GM12878 (cell line): ENCODE measurements at regions not wholly inside any gene's neighbourhood (a gene's known extent, or its start where the extent isn't known, plus 50 kb on each side); places are given as distances from the start of the nearest gene placed in this dataset.

Experiments used
- NKRF ChIP-seq: fragments of 450-650 bp; conservative IDR thresholded peaks from 2 replicates; pipeline ENCODE4 v1.6.1; 2017; ENCODE audit warnings: mild to moderate bottlenecking, moderate library complexity
- PML ChIP-seq: IDR thresholded peaks from 2 replicates; pipeline ENCODE4 v1.6.1; 2012; ENCODE audit warnings: low read length, inconsistent platforms
- SMAD5 ChIP-seq: IDR thresholded peaks from 2 replicates; pipeline ENCODE4 v1.6.1; 2016; ENCODE audit warnings: antibody characterized with exemption, low read depth
- SMARCA5 ChIP-seq: fragments of 450-650 bp; IDR thresholded peaks from 2 replicates; pipeline ENCODE4 v1.6.1; 2017; ENCODE audit warnings: mild to moderate bottlenecking
- TF ChIP-seq, protein P1 (sequence below): fragments of 450-650 bp; IDR thresholded peaks from 2 replicates; pipeline ENCODE4 v1.6.1; 2017; ENCODE audit warnings: mild to moderate bottlenecking, moderate library complexity

GRCh38 chr3:42012935-42013690 lies 51.2 kb upstream of the ULK4 start (continued):
- TF ChIP-seq, protein P1, sequence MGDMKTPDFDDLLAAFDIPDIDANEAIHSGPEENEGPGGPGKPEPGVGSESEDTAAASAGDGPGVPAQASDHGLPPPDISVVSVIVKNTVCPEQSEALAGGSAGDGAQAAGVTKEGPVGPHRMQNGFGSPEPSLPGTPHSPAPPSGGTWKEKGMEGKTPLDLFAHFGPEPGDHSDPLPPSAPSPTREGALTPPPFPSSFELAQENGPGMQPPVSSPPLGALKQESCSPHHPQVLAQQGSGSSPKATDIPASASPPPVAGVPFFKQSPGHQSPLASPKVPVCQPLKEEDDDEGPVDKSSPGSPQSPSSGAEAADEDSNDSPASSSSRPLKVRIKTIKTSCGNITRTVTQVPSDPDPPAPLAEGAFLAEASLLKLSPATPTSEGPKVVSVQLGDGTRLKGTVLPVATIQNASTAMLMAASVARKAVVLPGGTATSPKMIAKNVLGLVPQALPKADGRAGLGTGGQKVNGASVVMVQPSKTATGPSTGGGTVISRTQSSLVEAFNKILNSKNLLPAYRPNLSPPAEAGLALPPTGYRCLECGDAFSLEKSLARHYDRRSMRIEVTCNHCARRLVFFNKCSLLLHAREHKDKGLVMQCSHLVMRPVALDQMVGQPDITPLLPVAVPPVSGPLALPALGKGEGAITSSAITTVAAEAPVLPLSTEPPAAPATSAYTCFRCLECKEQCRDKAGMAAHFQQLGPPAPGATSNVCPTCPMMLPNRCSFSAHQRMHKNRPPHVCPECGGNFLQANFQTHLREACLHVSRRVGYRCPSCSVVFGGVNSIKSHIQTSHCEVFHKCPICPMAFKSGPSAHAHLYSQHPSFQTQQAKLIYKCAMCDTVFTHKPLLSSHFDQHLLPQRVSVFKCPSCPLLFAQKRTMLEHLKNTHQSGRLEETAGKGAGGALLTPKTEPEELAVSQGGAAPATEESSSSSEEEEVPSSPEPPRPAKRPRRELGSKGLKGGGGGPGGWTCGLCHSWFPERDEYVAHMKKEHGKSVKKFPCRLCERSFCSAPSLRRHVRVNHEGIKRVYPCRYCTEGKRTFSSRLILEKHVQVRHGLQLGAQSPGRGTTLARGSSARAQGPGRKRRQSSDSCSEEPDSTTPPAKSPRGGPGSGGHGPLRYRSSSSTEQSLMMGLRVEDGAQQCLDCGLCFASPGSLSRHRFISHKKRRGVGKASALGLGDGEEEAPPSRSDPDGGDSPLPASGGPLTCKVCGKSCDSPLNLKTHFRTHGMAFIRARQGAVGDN, result no peak
- TF ChIP-seq SMAD5 (peak; percentile 27; the same call in 1 of the 2 replicates), SMARCA5 (peak; percentile 93), NKRF (peak; percentile 73), PML (peak; percentile 56; the same call in 1 of the 2 replicates)
- TF ChIP-seq, all 136 proteins: peak for 53
